SJCRH30 (cell line): ENCODE measurements at regions not wholly inside any gene's neighbourhood (a gene's known extent, or its start where the extent isn't known, plus 50 kb on each side); places are given as distances from the start of the nearest gene placed in this dataset.

Source experiments
- DNase-seq, 2 experiments: peaks; one replicate each; pipeline ENCODE4 v3.0.0-alpha.2; 2015 to 2020
- H3K27ac ChIP-seq: fragments of 250-450 bp; sonication (Bioruptor Pico); 2 replicates; pipeline ENCODE4 v1.5.1; 2020; ENCODE audit warnings: mild to moderate bottlenecking, moderate library complexity
- H3K27me3 ChIP-seq: fragments of 250-450 bp; sonication (Bioruptor Pico); 2 replicates; pipeline ENCODE4 v1.5.1; 2020; ENCODE audit warnings: mild to moderate bottlenecking, moderate library complexity
- H3K36me3 ChIP-seq: fragments of 250-450 bp; sonication (Bioruptor Pico); 2 replicates; pipeline ENCODE4 v1.5.1; 2020; ENCODE audit warnings: mild to moderate bottlenecking, moderate library complexity
- H3K4me1 ChIP-seq: fragments of 250-450 bp; sonication (Bioruptor Pico); 2 replicates; pipeline ENCODE4 v1.5.1; 2020; ENCODE audit warnings: mild to moderate bottlenecking, moderate library complexity
- H3K4me3 ChIP-seq: fragments of 250-450 bp; sonication (Bioruptor Pico); 2 replicates; pipeline ENCODE4 v1.5.1; 2020; ENCODE audit warnings: mild to moderate bottlenecking, moderate library complexity
- H3K9me3 ChIP-seq: fragments of 250-450 bp; sonication (Bioruptor Pico); replicated peaks from 2 replicates; pipeline ENCODE4 v1.5.1; 2020; ENCODE audit warnings: mild to moderate bottlenecking, moderate library complexity

GRCh38 chr16:65213866-65214595, 92.2 kb upstream of the CDH11 start:
- Histone ChIP-seq H3K9me3 (0 out of 2 replicates have a peak, but pooled peaks cover 4% of the 10 kb centered on the region), H3K27ac (no peak overlapping the region), H3K27me3 (0 out of 2 replicates have a peak, but pooled peaks cover 2% of the 10 kb centered on the region), H3K4me1 (no peaks in the 10 kb centered on the region), H3K36me3 (no peaks in the 10 kb centered on the region), H3K4me3 (no peak overlapping the region)
- DNase-seq: no peak

- Histone ChIP-seq H3K36me3 (no peaks in the 10 kb centered on the region), H3K27me3 (0 out of 2 replicates have a peak, but pooled peaks cover 2% of the 10 kb centered on the region), H3K4me3 (no peak overlapping the region), H3K4me1 (no peaks in the 10 kb centered on the region), H3K9me3 (0 out of 2 replicates have a peak, but pooled peaks cover 4% of the 10 kb centered on the region), H3K27ac (no peak overlapping the region)
- no peak for DNase-seq
Observed at GRCh38 chr16:65212791-65213190, 90.9 kb upstream of the CDH11 start.

- H3K27ac ChIP-seq: no peak overlapping the region
- H3K4me1 ChIP-seq: no peaks in the 10 kb centered on the region
- 0 out of 2 replicates have a peak, but pooled peaks cover 2% of the 10 kb centered on the region for H3K27me3 ChIP-seq
- H3K36me3 ChIP-seq: no peaks in the 10 kb centered on the region
- H3K4me3 ChIP-seq: no peak overlapping the region
- no peak for DNase-seq
- H3K9me3 ChIP-seq: 0 out of 2 replicates have a peak, but pooled peaks cover 4% of the 10 kb centered on the region
Observed at GRCh38 chr16:65212240-65212639, 90.4 kb upstream of the CDH11 start.

- DNase-seq: no peak
- no peak overlapping the region for H3K27ac ChIP-seq
Observed at GRCh38 chr16:65202461-65202860, 80.6 kb upstream of the CDH11 start.

GRCh38 chr16:65201511-65201910, 79.6 kb upstream of the CDH11 start:
- Histone ChIP-seq H3K4me3 (peak overlapping the region; percentile 23), H3K9me3 (no peaks in the 10 kb centered on the region), H3K27ac (peak overlapping the region; percentile 26), H3K36me3 (no peaks in the 10 kb centered on the region), H3K27me3 (no peaks in the 10 kb centered on the region), H3K4me1 (peaks cover 13% of the 10 kb centered on the region)
- DNase-seq: peak; percentile 26 to 50

More at GRCh38 chr16:65202461-65202860, 80.6 kb upstream of the CDH11 start:
- Histone ChIP-seq H3K4me3 (no peak overlapping the region), H3K36me3 (no peaks in the 10 kb centered on the region), H3K9me3 (no peaks in the 10 kb centered on the region), H3K4me1 (peaks cover 6% of the 10 kb centered on the region; the same call in 1 of the 2 replicates), H3K27me3 (no peaks in the 10 kb centered on the region)

- no peaks in the 10 kb centered on the region for H3K27me3 ChIP-seq
- H3K36me3 ChIP-seq: no peaks in the 10 kb centered on the region
- H3K4me1 ChIP-seq: peaks cover 20% of the 10 kb centered on the region
- no peak for DNase-seq
- no peak overlapping the region for H3K27ac ChIP-seq
- H3K9me3 ChIP-seq: no peaks in the 10 kb centered on the region
- no peak overlapping the region for H3K4me3 ChIP-seq
Observed at GRCh38 chr16:65200857-65201256, 79.0 kb upstream of the CDH11 start.

- no peak for DNase-seq
- H3K27ac ChIP-seq: no peak overlapping the region
- no peak overlapping the region for H3K4me3 ChIP-seq
- no peaks in the 10 kb centered on the region for H3K27me3 ChIP-seq
- H3K4me1 ChIP-seq: peaks cover 26% of the 10 kb centered on the region
- no peaks in the 10 kb centered on the region for H3K9me3 ChIP-seq
- H3K36me3 ChIP-seq: no peaks in the 10 kb centered on the region
Observed at GRCh38 chr16:65200156-65200773, 78.4 kb upstream of the CDH11 start.

GRCh38 chr16:65196420-65197075, 74.7 kb upstream of the CDH11 start:
- H3K36me3 ChIP-seq: no peaks in the 10 kb centered on the region
- H3K27me3 ChIP-seq: no peaks in the 10 kb centered on the region
- H3K27ac ChIP-seq: peak overlapping the region; percentile 44

GRCh38 chr16:65195998-65196397, 74.1 kb upstream of the CDH11 start:
- Histone ChIP-seq H3K27ac (peak overlapping the region; percentile 44), H3K9me3 (no peaks in the 10 kb centered on the region), H3K4me1 (peaks cover 21% of the 10 kb centered on the region), H3K27me3 (no peaks in the 10 kb centered on the region), H3K36me3 (no peaks in the 10 kb centered on the region), H3K4me3 (peak overlapping the region; percentile 0; the same call in 1 of the 2 replicates)
- DNase-seq: peak; percentile 63 to 76

More at GRCh38 chr16:65196420-65197075, 74.7 kb upstream of the CDH11 start:
- Histone ChIP-seq H3K4me1 (peaks cover 21% of the 10 kb centered on the region), H3K4me3 (peak overlapping the region; percentile 0), H3K9me3 (no peaks in the 10 kb centered on the region)
- peak; percentile 38 to 63 for DNase-seq

- Histone ChIP-seq H3K36me3 (no peaks in the 10 kb centered on the region), H3K4me3 (no peak overlapping the region), H3K9me3 (no peaks in the 10 kb centered on the region), H3K27me3 (no peaks in the 10 kb centered on the region), H3K4me1 (peaks cover 2% of the 10 kb centered on the region; the same call in 1 of the 2 replicates), H3K27ac (no peak overlapping the region)
- no peak for DNase-seq
Observed at GRCh38 chr16:65185241-65185778, 63.4 kb upstream of the CDH11 start.

- H3K4me3 ChIP-seq: no peak overlapping the region
- H3K4me1 ChIP-seq: peaks cover 10% of the 10 kb centered on the region
- H3K9me3 ChIP-seq: no peaks in the 10 kb centered on the region
- H3K27ac ChIP-seq: no peak overlapping the region
- DNase-seq: peak in 1 of 2 experiments; percentile 25
- no peaks in the 10 kb centered on the region for H3K36me3 ChIP-seq
- no peaks in the 10 kb centered on the region for H3K27me3 ChIP-seq
Observed at GRCh38 chr16:65181071-65181561, 59.3 kb upstream of the CDH11 start.

GRCh38 chr16:65178151-65178550, 56.3 kb upstream of the CDH11 start:
- no peaks in the 10 kb centered on the region for H3K36me3 ChIP-seq
- H3K4me3 ChIP-seq: no peak overlapping the region
- no peaks in the 10 kb centered on the region for H3K9me3 ChIP-seq
- H3K27me3 ChIP-seq: no peaks in the 10 kb centered on the region
- H3K27ac ChIP-seq: no peak overlapping the region
- no peak for DNase-seq
- H3K4me1 ChIP-seq: peaks cover 10% of the 10 kb centered on the region

- peak; percentile 17 to 55 for DNase-seq
- Histone ChIP-seq H3K36me3 (no peaks in the 10 kb centered on the region), H3K9me3 (no peaks in the 10 kb centered on the region), H3K4me3 (no peak overlapping the region), H3K27me3 (no peaks in the 10 kb centered on the region), H3K4me1 (peaks cover 10% of the 10 kb centered on the region), H3K27ac (peak overlapping the region; percentile 22; the same call in 1 of the 2 replicates)
Observed at GRCh38 chr16:65176603-65177002, 54.7 kb upstream of the CDH11 start.

- H3K4me3 ChIP-seq: no peak overlapping the region
- no peaks in the 10 kb centered on the region for H3K9me3 ChIP-seq
- H3K27ac ChIP-seq: no peak overlapping the region
- peaks cover 8% of the 10 kb centered on the region for H3K4me1 ChIP-seq
- DNase-seq: no peak
- no peaks in the 10 kb centered on the region for H3K36me3 ChIP-seq
- no peaks in the 10 kb centered on the region for H3K27me3 ChIP-seq
Observed at GRCh38 chr16:65172356-65172755, 50.5 kb upstream of the CDH11 start.
